H9 (cell line): ENCODE measurements at regions not wholly inside any gene's neighbourhood (a gene's known extent, or its start where the extent isn't known, plus 50 kb on each side); places are given as distances from the start of the nearest gene placed in this dataset.

ENCODE experiments used
- DNase-seq: peaks from one replicate; pipeline ENCODE4 v3.0.0-alpha.2; 2017
- H2AFZ ChIP-seq: one replicate; pipeline ENCODE4 v1.6.1; 2013; ENCODE audit warnings: mild to moderate bottlenecking, low read length, control low read depth, moderate library complexity
- H2AK5ac ChIP-seq: 2 replicates; pipeline ENCODE4 v1.6.1; 2013; ENCODE audit warnings: low read length, control low read depth, mixed read lengths; ENCODE audit not compliant: insufficient read length
- H2BK120ac ChIP-seq: one replicate; pipeline ENCODE4 v1.6.1; 2013; ENCODE audit warnings: low read depth, mild to moderate bottlenecking, low read length, control low read depth, inconsistent platforms; ENCODE audit not compliant: poor library complexity, severe bottlenecking
- H2BK12ac ChIP-seq: 2 replicates; pipeline ENCODE4 v1.6.1; 2013; ENCODE audit warnings: low read length, control low read depth, mixed read lengths, low read depth; ENCODE audit not compliant: insufficient read length
- H2BK15ac ChIP-seq: 2 replicates; pipeline ENCODE4 v1.6.1; 2013; ENCODE audit warnings: low read depth, low read length, control low read depth
- H2BK20ac ChIP-seq: one replicate; pipeline ENCODE4 v1.6.1; 2013; ENCODE audit warnings: low read depth, mild to moderate bottlenecking, low read length, control low read depth, inconsistent platforms; ENCODE audit not compliant: poor library complexity, severe bottlenecking
- H2BK5ac ChIP-seq: 2 replicates; pipeline ENCODE4 v1.6.1; 2013; ENCODE audit warnings: low read length, control low read depth, mixed read lengths; ENCODE audit not compliant: insufficient read length
- H3K14ac ChIP-seq: 2 replicates; pipeline ENCODE4 v1.6.1; 2013; ENCODE audit warnings: low read length, control low read depth; ENCODE audit not compliant: insufficient read depth
- H3K18ac ChIP-seq: 2 replicates; pipeline ENCODE4 v1.6.1; 2013; ENCODE audit warnings: low read depth, mild to moderate bottlenecking, mixed read lengths, low read length, control low read depth; ENCODE audit not compliant: insufficient read length
- H3K23ac ChIP-seq: 2 replicates; pipeline ENCODE4 v1.6.1; 2013; ENCODE audit warnings: low read length, control low read depth, mixed read lengths, low read depth; ENCODE audit not compliant: insufficient read length
- H3K23me2 ChIP-seq: 2 replicates; pipeline ENCODE4 v1.6.1; 2013; ENCODE audit warnings: low read depth, mild to moderate bottlenecking, mixed read lengths, low read length, control low read depth; ENCODE audit not compliant: insufficient read length, poor library complexity, severe bottlenecking
- H3K27ac ChIP-seq: 2 replicates; pipeline ENCODE4 v1.5.1; 2013; ENCODE audit warnings: low read length, control low read depth, mixed read lengths, low read depth; ENCODE audit not compliant: insufficient read length
- H3K27me3 ChIP-seq: 2 replicates; pipeline ENCODE4 v1.6.1; 2013; ENCODE audit warnings: low read length, control low read depth, inconsistent platforms; ENCODE audit not compliant: insufficient read depth
- H3K4ac ChIP-seq: 2 replicates; pipeline ENCODE4 v1.6.1; 2013; ENCODE audit warnings: low read depth, mild to moderate bottlenecking, control low read depth, inconsistent platforms, low read length, moderate library complexity
- H3K4me1 ChIP-seq: 2 replicates; pipeline ENCODE4 v1.6.1; 2013; ENCODE audit warnings: low read length, control low read depth, inconsistent platforms; ENCODE audit not compliant: insufficient read depth
- H3K4me2 ChIP-seq: 2 replicates; pipeline ENCODE4 v1.6.1; 2013; ENCODE audit warnings: low read length, control low read depth, mixed read lengths; ENCODE audit not compliant: insufficient read length, insufficient read depth
- H3K56ac ChIP-seq: 2 replicates; pipeline ENCODE4 v1.6.1; 2013; ENCODE audit warnings: low read depth, mild to moderate bottlenecking, mixed read lengths, low read length, control low read depth; ENCODE audit not compliant: insufficient read length
- H3K79me1 ChIP-seq: 2 replicates; pipeline ENCODE4 v1.6.1; 2013; ENCODE audit warnings: low read depth, mild to moderate bottlenecking, moderate library complexity, low read length, control low read depth, inconsistent platforms; ENCODE audit not compliant: insufficient read depth, poor library complexity, severe bottlenecking
- H3K79me2 ChIP-seq: 2 replicates; pipeline ENCODE4 v1.6.1; 2013; ENCODE audit warnings: low read length, control low read depth, inconsistent platforms; ENCODE audit not compliant: insufficient read depth
- H3K9ac ChIP-seq: 2 replicates; pipeline ENCODE4 v1.6.1; 2013; ENCODE audit warnings: low read length, control low read depth, mixed read lengths; ENCODE audit not compliant: insufficient read length; ENCODE audit errors: extremely low read depth
- H3K9me3 ChIP-seq: one replicate; pipeline ENCODE4 v1.6.1; 2013; ENCODE audit warnings: low read depth, low read length, inconsistent platforms; ENCODE audit not compliant: control insufficient read depth
- H3T11ph ChIP-seq: one replicate; pipeline ENCODE4 v1.6.1; 2013; ENCODE audit warnings: mild to moderate bottlenecking, low read length, control low read depth, inconsistent platforms
- H4K20me1 ChIP-seq: one replicate; pipeline ENCODE4 v1.6.1; 2013; ENCODE audit not compliant: control insufficient read depth, insufficient read length, insufficient read depth
- H4K5ac ChIP-seq: 2 replicates; pipeline ENCODE4 v1.6.1; 2013; ENCODE audit warnings: low read depth, mild to moderate bottlenecking, mixed read lengths, low read length, control low read depth; ENCODE audit not compliant: insufficient read length
- H4K8ac ChIP-seq: replicated peaks from 2 replicates; pipeline ENCODE4 v1.6.1; 2013; ENCODE audit warnings: low read length, control low read depth, mixed read lengths, low read depth; ENCODE audit not compliant: insufficient read length
- H4K91ac ChIP-seq: 2 replicates; pipeline ENCODE4 v1.6.1; 2013; ENCODE audit warnings: low read depth, mild to moderate bottlenecking, moderate library complexity, mixed read lengths, low read length, control low read depth; ENCODE audit not compliant: insufficient read length
- H3K27ac Mint-ChIP-seq, 3 experiments: 2 replicates in 2 of 3; 3 replicates in 1 of 3; pipeline ENCODE4 v1.8.0; 2020 to 2021; ENCODE audit warnings: mixed read lengths in 3 of 3, mild to moderate bottlenecking in 1 of 3, moderate library complexity in 1 of 3
- H3K27me3 Mint-ChIP-seq: 2 replicates; pipeline ENCODE4 v1.8.0; 2021; ENCODE audit warnings: low read depth, mild to moderate bottlenecking, moderate library complexity, mixed read lengths
- H3K36me3 Mint-ChIP-seq, 3 experiments: 2 replicates in 2 of 3; 3 replicates in 1 of 3; pipeline ENCODE4 v1.8.0; 2020 to 2021; ENCODE audit warnings: low read depth in 3 of 3, mixed read lengths in 3 of 3; ENCODE audit not compliant: insufficient read depth in 1 of 3
- H3K4me1 Mint-ChIP-seq, 2 experiments: 2 replicates each; pipeline ENCODE4 v1.8.0; 2020; ENCODE audit warnings: mixed read lengths in 2 of 2
- H3K4me3 Mint-ChIP-seq, 2 experiments: 2 replicates in 1 of 2; 3 replicates in 1 of 2; pipeline ENCODE4 v1.8.0; 2020 to 2021; ENCODE audit warnings: mild to moderate bottlenecking in 2 of 2, mixed read lengths in 2 of 2, moderate library complexity in 1 of 2
- H3K9me3 Mint-ChIP-seq, 2 experiments: 2 replicates in 1 of 2; 3 replicates in 1 of 2; pipeline ENCODE4 v1.8.0; 2020; ENCODE audit warnings: mild to moderate bottlenecking in 2 of 2, mixed read lengths in 2 of 2, moderate library complexity in 1 of 2
- CTCF ChIP-seq: fragments of 200-600 bp; sonication (generic); conservative IDR thresholded peaks from 3 replicates; pipeline ENCODE4 v1.8.0; 2021; ENCODE audit warnings: antibody characterized with exemption, mild to moderate bottlenecking
- WGBS: extraction: QIAGEN DNeasy Blood & Tissue Kit; methylation state at CpG from one replicate; pipeline ENCODE4 v1.1.7; 2013; ENCODE audit warnings: missing lambda C conversion rate, low lambda C conversion rate, mixed read lengths; ENCODE audit not compliant: insufficient read length; ENCODE audit errors: extremely low coverage; 5-methylcytosine and 5-hydroxymethylcytosine counted together

DNA sequence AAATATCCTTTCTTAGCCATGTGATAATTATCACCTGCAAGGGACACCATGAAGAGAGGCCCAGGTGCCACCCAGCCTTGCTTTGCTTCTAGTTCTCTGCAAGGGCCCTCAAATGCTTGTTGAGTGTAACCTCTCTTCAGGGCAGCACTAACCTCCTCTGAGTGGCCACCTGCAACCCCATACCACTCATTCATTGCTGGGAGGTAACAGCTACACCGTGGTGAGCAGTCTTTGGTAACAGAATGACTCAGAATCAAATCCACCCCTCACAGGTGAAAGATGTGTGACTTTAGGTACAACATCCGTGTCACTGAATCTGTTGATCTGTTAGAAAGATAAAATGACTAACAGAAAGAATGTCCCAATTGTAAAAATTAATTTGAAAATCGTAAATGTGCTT is 365.1 kb upstream of the TRPC7 start:
- Mint-ChIP-seq H3K36me3 (peaks cover 0 to 2% (median 0%) of the 10 kb centered on the region in 3 experiments; a peak in 2 of 7 replicates), H3K27ac (no peak overlapping the region), H3K4me3 (no peak overlapping the region), H3K9me3 (peaks cover 0 to 5% of the 10 kb centered on the region in 2 experiments; a peak in 3 of 5 replicates), H3K27me3 (no peaks in the 10 kb centered on the region), H3K4me1 (peaks cover under 1% of the 10 kb centered on the region in 2 experiments; a peak in 3 of 4 replicates)
- Histone ChIP-seq H4K91ac (no peak overlapping the region), H2BK5ac (no peak overlapping the region), H3K79me1 (no peaks in the 10 kb centered on the region), H3K4me2 (no peak overlapping the region), H3K14ac (no peak overlapping the region), H2AFZ (no peak overlapping the region), H2BK120ac (no peak overlapping the region), H3K18ac (no peak overlapping the region), H3K4ac (no peak overlapping the region), H4K20me1 (no peaks in the 10 kb centered on the region), H3K23me2 (no peaks in the 10 kb centered on the region), H2BK12ac (no peak overlapping the region), H3K56ac (no peak overlapping the region), H2BK15ac (no peak overlapping the region), H3K23ac (no peak overlapping the region), H4K5ac (no peak overlapping the region), H4K8ac (no peak overlapping the region), H3K9ac (no peak overlapping the region), H3T11ph (no peak overlapping the region), H3K79me2 (no peaks in the 10 kb centered on the region), H3K27ac (no peak overlapping the region), H3K9me3 (no peaks in the 10 kb centered on the region), H2BK20ac (no peak overlapping the region), H3K4me1 (no peaks in the 10 kb centered on the region), H2AK5ac (no peak overlapping the region), H3K27me3 (no peaks in the 10 kb centered on the region)
- TF ChIP-seq CTCF: no peak
- WGBS: no CpG with 5 or more reads among the region's 3 CpGs
- no peak for DNase-seq
